ENCODE measurements at regions not wholly inside any gene's neighbourhood (a gene's known extent, or its start where the extent isn't known, plus 50 kb on each side); places are given as distances from the start of the nearest gene placed in this dataset.

- H3K4me3 Mint-ChIP-seq: no peak overlapping the region
Measured at GRCh38 chr16:24452724-24453123, 86.6 kb upstream of the RBBP6 start.

DNA sequence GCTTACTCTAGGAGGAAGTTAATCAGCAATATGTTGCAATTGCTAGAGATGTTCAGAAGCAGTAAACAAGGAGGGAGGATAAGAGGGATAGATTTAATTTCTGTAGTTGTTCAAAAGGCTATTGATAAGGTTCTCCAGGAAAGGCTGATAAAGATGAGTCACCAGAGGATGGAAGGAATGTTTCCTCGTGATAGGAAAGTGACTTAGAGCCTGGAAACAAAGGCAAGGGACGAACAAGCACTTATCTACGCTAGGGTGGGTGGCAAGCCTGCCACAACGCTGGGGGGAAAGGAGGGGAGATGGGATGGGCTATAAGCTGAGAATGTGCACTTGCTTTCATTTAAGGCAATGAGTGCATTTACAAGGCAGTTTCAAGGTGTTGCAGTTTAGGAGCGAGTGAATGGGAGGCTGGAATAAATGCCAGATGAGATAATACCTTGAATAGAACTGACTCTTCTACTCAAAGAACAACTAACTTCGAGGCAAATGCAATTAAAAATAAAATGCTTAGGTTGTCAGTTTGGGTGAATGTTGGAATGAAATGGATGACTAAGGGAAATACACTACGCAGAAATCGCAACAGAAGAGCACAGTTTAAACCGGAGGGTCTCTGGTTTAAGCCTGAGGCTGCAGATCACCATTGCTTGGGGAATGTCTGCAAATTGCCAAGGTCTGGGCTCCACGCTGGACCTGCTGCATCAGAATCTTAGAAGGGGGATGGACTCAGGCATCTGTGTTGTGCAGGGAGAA lies 76.0 kb upstream of the RBBP6 start:
- peaks cover 0 to 21% (median 10%) of the 10 kb centered on the region in 3 donors for H3K9me3 Mint-ChIP-seq
- no peak for ATAC-seq (replicated peaks in 1 of 4)
- no peak overlapping the region for H3K4me3 Mint-ChIP-seq
- Histone ChIP-seq H3K36me3 (ENCODE audit: control insufficient read depth in 2 of 2, extremely low read depth in 1 of 2, insufficient read depth in 1 of 2, low read length in 1 of 2) (no peaks in the 10 kb centered on the region), H3K27me3 (replicated peaks in 1 of 2; ENCODE audit: control insufficient read depth in 2 of 2, extremely low read depth in 1 of 2, insufficient read depth in 2 of 2, low read length in 1 of 2) (peaks cover 0 to 12% of the 10 kb centered on the region in 2 experiments), H3K4me1 (ENCODE audit: control insufficient read depth in 1 of 2, extremely low read depth in 1 of 2, insufficient read depth in 2 of 2, low read length in 2 of 2) (no peaks in the 10 kb centered on the region), H3K4me3 (ENCODE audit: control insufficient read depth in 1 of 2, extremely low read depth in 1 of 2, low read length in 1 of 2) (no peak overlapping the region), H3K9me3 (no peaks in the 10 kb centered on the region), H3K27ac (ENCODE audit: low read length) (no peak overlapping the region)
- WGBS (ENCODE audit: insufficient coverage): 59% methylated on average over 8 of the region's 10 CpGs
- no peak overlapping the region for H3K27ac Mint-ChIP-seq
- H3K27me3 Mint-ChIP-seq: peaks cover 18 to 19% of the 10 kb centered on the region in 2 donors
- H3K4me1 Mint-ChIP-seq: no peaks in the 10 kb centered on the region
- ChIA-PET CTCF (no interaction called here), POLR2A (no interaction called here)
- no peak for DNase-seq
- no peaks in the 10 kb centered on the region for H3K36me3 Mint-ChIP-seq

More at GRCh38 chr16:24452724-24453123, 86.6 kb upstream of the RBBP6 start:
- ChIA-PET POLR2A (no interaction called here), CTCF (no interaction called here)
- no CpG with 5 or more reads among the region's 3 CpGs for whole genome bisulfite sequencing (ENCODE audit: insufficient coverage)
- Mint-ChIP-seq H3K9me3 (no peaks in the 10 kb centered on the region), H3K36me3 (no peaks in the 10 kb centered on the region), H3K27ac (no peak overlapping the region), H3K4me1 (no peaks in the 10 kb centered on the region), H3K27me3 (peaks cover 24 to 32% of the 10 kb centered on the region in 2 donors)
- no peak overlapping the region for H3K4me3 ChIP-seq (ENCODE audit: control insufficient read depth in 1 of 2, extremely low read depth in 1 of 2, low read length in 1 of 2)
- peaks cover under 1 to 2% of the 10 kb centered on the region in 2 experiments for H3K27me3 ChIP-seq (replicated peaks in 1 of 2; ENCODE audit: control insufficient read depth in 2 of 2, extremely low read depth in 1 of 2, insufficient read depth in 2 of 2, low read length in 1 of 2)
- H3K27ac ChIP-seq (ENCODE audit: low read length): no peak overlapping the region
- DNase-seq (no peak), ATAC-seq (replicated peaks in 1 of 4) (no peak)
- no peaks in the 10 kb centered on the region for H3K36me3 ChIP-seq (ENCODE audit: control insufficient read depth in 2 of 2, extremely low read depth in 1 of 2, insufficient read depth in 1 of 2, low read length in 1 of 2)
- no peaks in the 10 kb centered on the region for H3K9me3 ChIP-seq
- no peaks in the 10 kb centered on the region for H3K4me1 ChIP-seq (ENCODE audit: control insufficient read depth in 1 of 2, extremely low read depth in 1 of 2, insufficient read depth in 2 of 2, low read length in 2 of 2)

GRCh38 chr16:24471561-24472350 lies 67.6 kb upstream of the RBBP6 start:
- POLR2A ChIA-PET: no interaction called here
- Histone ChIP-seq H3K4me1 (ENCODE audit: control insufficient read depth in 1 of 2, extremely low read depth in 1 of 2, insufficient read depth in 2 of 2, low read length in 2 of 2) (no peaks in the 10 kb centered on the region), H3K36me3 (ENCODE audit: control insufficient read depth in 2 of 2, extremely low read depth in 1 of 2, insufficient read depth in 1 of 2, low read length in 1 of 2) (no peaks in the 10 kb centered on the region), H3K27ac (ENCODE audit: low read length) (no peak overlapping the region), H3K9me3 (no peaks in the 10 kb centered on the region), H3K27me3 (replicated peaks in 1 of 2; ENCODE audit: control insufficient read depth in 2 of 2, extremely low read depth in 1 of 2, insufficient read depth in 2 of 2, low read length in 1 of 2) (peaks cover 0 to 19% of the 10 kb centered on the region in 2 experiments), H3K4me3 (ENCODE audit: control insufficient read depth in 1 of 2, extremely low read depth in 1 of 2, low read length in 1 of 2) (no peak overlapping the region)
- WGBS (ENCODE audit: insufficient coverage): 21% methylated on average over 2 of the region's 7 CpGs
- Mint-ChIP-seq H3K27me3 (peaks cover 33% of the 10 kb centered on the region in 2 donors), H3K4me3 (no peak overlapping the region), H3K4me1 (no peaks in the 10 kb centered on the region), H3K36me3 (no peaks in the 10 kb centered on the region), H3K9me3 (peaks cover 13 to 25% (median 14%) of the 10 kb centered on the region in 3 donors), H3K27ac (no peak overlapping the region)
- CTCF ChIA-PET: no interaction called here
- DNase-seq (no peak), ATAC-seq (replicated peaks in 1 of 4) (no peak)

DNA sequence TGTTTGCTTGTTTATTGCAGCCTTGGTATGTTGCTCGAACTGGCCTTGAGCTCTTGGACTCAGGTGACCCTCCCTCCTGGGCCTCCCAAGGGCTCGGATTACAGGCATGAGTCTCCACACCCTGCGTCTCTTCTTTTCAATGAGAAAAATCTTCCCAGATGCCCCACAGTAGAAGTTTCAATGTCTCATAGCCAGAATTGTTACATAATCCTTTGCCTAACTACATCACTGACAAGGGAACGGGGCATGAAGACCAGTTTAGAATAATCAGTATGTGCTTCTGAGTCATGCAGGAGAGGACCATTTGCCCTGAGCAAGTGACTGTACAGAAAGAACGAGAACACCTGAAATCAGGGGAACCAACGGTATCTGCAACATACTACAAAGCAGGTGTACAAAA lies 61.9 kb upstream of the RBBP6 start:
- H3K4me3 Mint-ChIP-seq: no peak overlapping the region
- no peak overlapping the region for H3K27ac Mint-ChIP-seq
- ATAC-seq (replicated peaks in 1 of 4) (no peak), DNase-seq (no peak)
- WGBS (ENCODE audit: insufficient coverage): 71% methylated on average over 5 of the region's 6 CpGs
- Histone ChIP-seq H3K36me3 (ENCODE audit: control insufficient read depth in 2 of 2, extremely low read depth in 1 of 2, insufficient read depth in 1 of 2, low read length in 1 of 2) (no peaks in the 10 kb centered on the region), H3K9me3 (no peaks in the 10 kb centered on the region), H3K27ac (ENCODE audit: low read length) (no peak overlapping the region), H3K27me3 (replicated peaks in 1 of 2; ENCODE audit: control insufficient read depth in 2 of 2, extremely low read depth in 1 of 2, insufficient read depth in 2 of 2, low read length in 1 of 2) (peaks cover 0 to 14% of the 10 kb centered on the region in 2 experiments), H3K4me1 (ENCODE audit: control insufficient read depth in 1 of 2, extremely low read depth in 1 of 2, insufficient read depth in 2 of 2, low read length in 2 of 2) (no peaks in the 10 kb centered on the region), H3K4me3 (ENCODE audit: control insufficient read depth in 1 of 2, extremely low read depth in 1 of 2, low read length in 1 of 2) (no peak overlapping the region)
- POLR2A ChIA-PET: no interaction called here
- H3K4me1 Mint-ChIP-seq: no peaks in the 10 kb centered on the region
- CTCF ChIA-PET: no interaction called here
- peaks cover 13 to 24% (median 15%) of the 10 kb centered on the region in 3 donors for H3K9me3 Mint-ChIP-seq
- peaks cover 31 to 39% of the 10 kb centered on the region in 2 donors for H3K27me3 Mint-ChIP-seq
- H3K36me3 Mint-ChIP-seq: no peaks in the 10 kb centered on the region

DNA sequence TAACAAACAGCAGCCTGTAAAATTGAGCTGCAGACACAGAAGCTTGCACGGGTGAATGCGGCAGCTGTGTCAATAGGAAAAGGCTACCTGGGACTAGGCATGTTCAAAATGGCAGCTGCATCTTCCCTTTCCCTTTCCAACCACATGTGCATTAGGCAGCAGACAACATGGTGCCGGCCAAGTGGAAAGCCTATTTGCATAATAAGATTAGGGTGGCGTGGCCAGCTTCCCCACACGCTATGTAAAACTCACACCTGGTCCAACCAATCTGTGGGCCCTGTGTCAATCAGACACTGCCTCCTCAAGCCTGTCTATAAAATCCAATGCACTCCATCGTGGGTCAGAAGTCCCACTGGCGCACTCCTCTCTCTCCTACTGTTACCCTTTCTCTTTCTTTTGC lies 61.0 kb upstream of the RBBP6 start:
- Mint-ChIP-seq H3K4me3 (no peak overlapping the region), H3K27ac (no peak overlapping the region), H3K4me1 (no peaks in the 10 kb centered on the region), H3K27me3 (peaks cover 26 to 40% of the 10 kb centered on the region in 2 donors), H3K36me3 (no peaks in the 10 kb centered on the region), H3K9me3 (peaks cover 13 to 22% (median 17%) of the 10 kb centered on the region in 3 donors)
- ChIA-PET POLR2A (no interaction called here), CTCF (no interaction called here)
- Histone ChIP-seq H3K36me3 (ENCODE audit: control insufficient read depth in 2 of 2, extremely low read depth in 1 of 2, insufficient read depth in 1 of 2, low read length in 1 of 2) (no peaks in the 10 kb centered on the region), H3K4me3 (ENCODE audit: control insufficient read depth in 1 of 2, extremely low read depth in 1 of 2, low read length in 1 of 2) (no peak overlapping the region), H3K4me1 (ENCODE audit: control insufficient read depth in 1 of 2, extremely low read depth in 1 of 2, insufficient read depth in 2 of 2, low read length in 2 of 2) (no peaks in the 10 kb centered on the region), H3K27me3 (replicated peaks in 1 of 2; ENCODE audit: control insufficient read depth in 2 of 2, extremely low read depth in 1 of 2, insufficient read depth in 2 of 2, low read length in 1 of 2) (peaks cover 0 to 10% of the 10 kb centered on the region in 2 experiments), H3K27ac (ENCODE audit: low read length) (no peak overlapping the region), H3K9me3 (no peaks in the 10 kb centered on the region)
- no peak for ATAC-seq (replicated peaks in 1 of 4)
- 72% methylated on average over 5 of the region's 7 CpGs for WGBS (ENCODE audit: insufficient coverage)
- no peak for DNase-seq

- Mint-ChIP-seq H3K4me1 (no peaks in the 10 kb centered on the region), H3K4me3 (no peak overlapping the region), H3K27ac (no peak overlapping the region), H3K27me3 (peaks cover 14 to 27% of the 10 kb centered on the region in 2 donors), H3K36me3 (no peaks in the 10 kb centered on the region), H3K9me3 (peaks cover 0 to 3% (median 0%) of the 10 kb centered on the region in 3 donors)
- Histone ChIP-seq H3K4me1 (ENCODE audit: control insufficient read depth in 1 of 2, extremely low read depth in 1 of 2, insufficient read depth in 2 of 2, low read length in 2 of 2) (no peaks in the 10 kb centered on the region), H3K4me3 (ENCODE audit: control insufficient read depth in 1 of 2, extremely low read depth in 1 of 2, low read length in 1 of 2) (no peak overlapping the region), H3K27me3 (replicated peaks in 1 of 2; ENCODE audit: control insufficient read depth in 2 of 2, extremely low read depth in 1 of 2, insufficient read depth in 2 of 2, low read length in 1 of 2) (peaks cover 0 to 6% of the 10 kb centered on the region in 2 experiments), H3K27ac (ENCODE audit: low read length) (no peak overlapping the region), H3K9me3 (no peaks in the 10 kb centered on the region), H3K36me3 (ENCODE audit: control insufficient read depth in 2 of 2, extremely low read depth in 1 of 2, insufficient read depth in 1 of 2, low read length in 1 of 2) (no peaks in the 10 kb centered on the region)
- ChIA-PET CTCF (no interaction called here), POLR2A (no interaction called here)
- ATAC-seq (replicated peaks in 1 of 4) (no peak), DNase-seq (no peak)
- 100% methylated on average over 1 of the region's 4 CpGs for WGBS (ENCODE audit: insufficient coverage)
Measured at GRCh38 chr16:24482681-24483202, 56.6 kb upstream of the RBBP6 start.

Data from T-cell (primary cell).